ENCODE measurements at regions not wholly inside any gene's neighbourhood (a gene's known extent, or its start where the extent isn't known, plus 50 kb on each side); places are given as distances from the start of the nearest gene placed in this dataset.
"Not testable (repeated sequence)": the region's sequence is repeated elsewhere in the genome, so short reads cannot be mapped to it uniquely, and the experiment has no call there.

GRCh38 chr17:20706751-20707373 lies 127.3 kb downstream of the CDRT15L2 start:
- no peak for DNase-seq
- in situ Hi-C loops (cut with HindIII; ENCODE audit: low pct_ligation_motif_present, low sequenced_read_pairs): no loop called here
- no peak overlapping the region for H3K4me3 ChIP-seq (ENCODE audit: low read depth, low read length)
- H3K36me3 ChIP-seq (replicated peaks): no peaks in the 10 kb centered on the region
- no peak for TF ChIP-seq CTCF (IDR thresholded peaks at IDR 0.05; ENCODE audit: low read depth, low read length, missing control alignments)
- no peak overlapping the region for H3K27ac ChIP-seq
- H3K27me3 ChIP-seq (replicated peaks): no peaks in the 10 kb centered on the region

GRCh38 chr17:20708821-20709220 lies 129.3 kb downstream of the CDRT15L2 start:
- H3K27ac ChIP-seq; H3K4me3 ChIP-seq (ENCODE audit: low read depth, low read length); DNase-seq; H3K36me3 ChIP-seq (replicated peaks); in situ Hi-C loops (cut with HindIII; ENCODE audit: low pct_ligation_motif_present, low sequenced_read_pairs); H3K27me3 ChIP-seq (replicated peaks): not testable (repeated sequence)

GRCh38 chr17:20716481-20716880 lies 137.0 kb downstream of the CDRT15L2 start:
- in situ Hi-C loops (cut with HindIII; ENCODE audit: low pct_ligation_motif_present, low sequenced_read_pairs); H3K27ac ChIP-seq: not testable (repeated sequence)

GRCh38 chr17:20721171-20721570 lies 141.6 kb downstream of the CDRT15L2 start:
- H3K27ac ChIP-seq: no peak overlapping the region
- no peak for DNase-seq

More at GRCh38 chr17:20716481-20716880, 137.0 kb downstream of the CDRT15L2 start:
- not testable (repeated sequence) for H3K27me3 ChIP-seq (replicated peaks); DNase-seq; H3K36me3 ChIP-seq (replicated peaks); H3K4me3 ChIP-seq (ENCODE audit: low read depth, low read length)

GRCh38 chr17:20724391-20724790 lies 144.9 kb downstream of the CDRT15L2 start:
- H3K4me3 ChIP-seq (ENCODE audit: low read depth, low read length); DNase-seq; H3K27ac ChIP-seq; H3K27me3 ChIP-seq (replicated peaks); H3K36me3 ChIP-seq (replicated peaks); in situ Hi-C loops (cut with HindIII; ENCODE audit: low pct_ligation_motif_present, low sequenced_read_pairs): not testable (repeated sequence)

More at GRCh38 chr17:20721171-20721570, 141.6 kb downstream of the CDRT15L2 start:
- no peaks in the 10 kb centered on the region for H3K36me3 ChIP-seq (replicated peaks)
- no peak overlapping the region for H3K4me3 ChIP-seq (ENCODE audit: low read depth, low read length)
- H3K27me3 ChIP-seq (replicated peaks): no peaks in the 10 kb centered on the region
- no peak for TF ChIP-seq CTCF (IDR thresholded peaks at IDR 0.05; ENCODE audit: low read depth, low read length, missing control alignments)
- in situ Hi-C loops (cut with HindIII; ENCODE audit: low pct_ligation_motif_present, low sequenced_read_pairs): no loop called here

- in situ Hi-C loops (cut with HindIII; ENCODE audit: low pct_ligation_motif_present, low sequenced_read_pairs); H3K27me3 ChIP-seq (replicated peaks); H3K27ac ChIP-seq; DNase-seq; H3K36me3 ChIP-seq (replicated peaks); H3K4me3 ChIP-seq (ENCODE audit: low read depth, low read length): not testable (repeated sequence)
Measured at GRCh38 chr17:20727201-20727600, 147.7 kb downstream of the CDRT15L2 start.

GRCh38 chr17:20728181-20728580 lies 148.7 kb downstream of the CDRT15L2 start:
- no peak overlapping the region for H3K27ac ChIP-seq
- no peaks in the 10 kb centered on the region for H3K36me3 ChIP-seq (replicated peaks)
- no peak for TF ChIP-seq CTCF (IDR thresholded peaks at IDR 0.05; ENCODE audit: low read depth, low read length, missing control alignments)
- no peak overlapping the region for H3K4me3 ChIP-seq (ENCODE audit: low read depth, low read length)
- no peak for DNase-seq
- in situ Hi-C loops (cut with HindIII; ENCODE audit: low pct_ligation_motif_present, low sequenced_read_pairs): no loop called here
- no peaks in the 10 kb centered on the region for H3K27me3 ChIP-seq (replicated peaks)

- DNase-seq; in situ Hi-C loops (cut with HindIII; ENCODE audit: low pct_ligation_motif_present, low sequenced_read_pairs); H3K27ac ChIP-seq; H3K27me3 ChIP-seq (replicated peaks); H3K4me3 ChIP-seq (ENCODE audit: low read depth, low read length); H3K36me3 ChIP-seq (replicated peaks): not testable (repeated sequence)
Measured at GRCh38 chr17:20731131-20731530, 151.6 kb downstream of the CDRT15L2 start.

Data from brain microvascular endothelial cell (primary cell).